Activated CD4-positive, alpha-beta T cell treated with anti-CD3 and anti-CD28 coated beads for 36 hours (primary cell): ENCODE measurements at regions not wholly inside any gene's neighbourhood (a gene's known extent, or its start where the extent isn't known, plus 50 kb on each side); places are given as distances from the start of the nearest gene placed in this dataset.
"Not testable (repeated sequence)": the region's sequence is repeated elsewhere in the genome, so short reads cannot be mapped to it uniquely, and the experiment has no call there.

Experiments used
- ATAC-seq: fragments of 200-7000 bp; cut with Tn5 transposase; one replicate; pipeline ENCODE4 v1.10.0; 2021; ENCODE audit warnings: mild to moderate bottlenecking, moderate library complexity
- CTCF ChIA-PET: fragments of 350-600 bp; sonication (Branson Sonifier 250); formaldehyde crosslinking; loops from one replicate; lab custom pipeline; 2021; ENCODE audit warnings: antibody characterized with exemption; lab: Charles Lee
- POLR2A ChIA-PET: fragments of 350-600 bp; sonication (Branson Sonifier 250); formaldehyde crosslinking; loops from one replicate; lab custom pipeline; 2021; ENCODE audit warnings: antibody characterized with exemption, inconsistent platforms; lab: Charles Lee
- DNase-seq: peaks from one replicate; pipeline ENCODE4 v3.0.0-alpha.2; 2020
- H3K27ac Mint-ChIP-seq: one replicate; pipeline ENCODE4 v1.8.0; 2021; ENCODE audit warnings: mixed read lengths
- H3K27me3 Mint-ChIP-seq: one replicate; pipeline ENCODE4 v1.8.0; 2021; ENCODE audit warnings: mixed read lengths
- H3K36me3 Mint-ChIP-seq: one replicate; pipeline ENCODE4 v1.8.0; 2021; ENCODE audit warnings: low read depth, mixed read lengths
- H3K4me1 Mint-ChIP-seq: one replicate; pipeline ENCODE4 v1.8.0; 2021; ENCODE audit warnings: mixed read lengths
- H3K4me3 Mint-ChIP-seq: one replicate; pipeline ENCODE4 v1.8.0; 2021; ENCODE audit warnings: mild to moderate bottlenecking, moderate library complexity, mixed read lengths
- H3K9me3 Mint-ChIP-seq: one replicate; pipeline ENCODE4 v1.8.0; 2021; ENCODE audit warnings: low read depth, mixed read lengths
- intact Hi-C, 2 experiments: fragments of 100-400 bp; cut with DNase I in 1 of 2; cut with micrococcal nuclease in 1 of 2; formaldehyde crosslinking; loops; one replicate each; pipeline versions ENCODE4 v1.14.2 to v1.15.1; 2022 to 2024; cut with DNase I, micrococcal nuclease

DNA sequence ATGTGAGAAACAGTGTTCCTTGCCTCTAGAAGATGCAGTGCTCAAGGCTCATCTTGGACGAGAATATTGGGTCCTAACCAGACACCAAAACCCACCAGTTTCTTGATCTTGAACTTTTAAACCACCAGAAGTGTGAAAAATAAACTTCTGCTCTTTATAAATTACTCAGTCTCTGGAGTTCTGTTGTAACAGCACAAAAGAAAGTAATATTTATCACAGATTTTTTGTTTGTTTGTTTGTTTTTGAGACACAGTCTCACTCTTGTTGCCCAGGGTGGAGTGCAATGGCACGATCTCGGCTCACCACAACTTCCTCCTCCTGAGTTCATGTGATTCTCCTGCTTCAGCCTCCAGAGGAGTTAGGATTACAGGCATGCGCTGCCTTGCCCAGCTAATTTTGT, 371.1 kb upstream of the NDST4 start:
- ATAC-seq (no peak), DNase-seq (no peak)
- H3K4me1 Mint-ChIP-seq, result no peaks in the 10 kb centered on the region
- ChIA-PET CTCF (no interaction called here), POLR2A (no interaction called here)
- H3K27ac Mint-ChIP-seq, result no peak overlapping the region
- no peaks in the 10 kb centered on the region for H3K36me3 Mint-ChIP-seq
- H3K4me3 Mint-ChIP-seq, result no peak overlapping the region
- H3K27me3 Mint-ChIP-seq, result no peaks in the 10 kb centered on the region
- intact Hi-C loops, result no loop called here
- no peaks in the 10 kb centered on the region for H3K9me3 Mint-ChIP-seq

DNA sequence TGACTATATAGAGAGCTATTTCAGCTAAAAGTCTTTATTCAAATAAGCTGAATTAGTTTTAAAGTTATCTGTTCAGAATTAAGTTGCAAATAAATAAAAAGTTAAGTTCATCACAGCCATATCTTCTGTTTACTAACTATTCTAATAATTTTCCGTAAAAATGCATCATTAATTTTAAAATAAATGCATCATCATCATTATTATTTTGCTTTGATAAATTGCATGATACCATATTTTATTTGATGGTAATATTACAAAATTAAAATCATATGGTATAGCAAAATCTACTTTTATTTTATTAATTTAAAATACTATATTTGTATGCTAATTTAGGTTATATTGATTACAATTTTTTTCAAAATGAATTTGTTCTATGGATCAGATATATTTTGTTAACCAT, 357.3 kb upstream of the NDST4 start:
- no peak for ATAC-seq
- ChIA-PET POLR2A (no interaction called here), CTCF (no interaction called here)
- intact Hi-C loops, result no loop called here
- Mint-ChIP-seq H3K27ac (no peak overlapping the region), H3K4me3 (no peak overlapping the region), H3K36me3 (no peaks in the 10 kb centered on the region), H3K9me3 (peaks cover 2% of the 10 kb centered on the region), H3K4me1 (no peaks in the 10 kb centered on the region), H3K27me3 (no peaks in the 10 kb centered on the region)
- DNase-seq, result no peak

GRCh38 chr4:115459301-115459700, 345.9 kb upstream of the NDST4 start:
- not testable (repeated sequence) for ATAC-seq, H3K27ac Mint-ChIP-seq

DNA sequence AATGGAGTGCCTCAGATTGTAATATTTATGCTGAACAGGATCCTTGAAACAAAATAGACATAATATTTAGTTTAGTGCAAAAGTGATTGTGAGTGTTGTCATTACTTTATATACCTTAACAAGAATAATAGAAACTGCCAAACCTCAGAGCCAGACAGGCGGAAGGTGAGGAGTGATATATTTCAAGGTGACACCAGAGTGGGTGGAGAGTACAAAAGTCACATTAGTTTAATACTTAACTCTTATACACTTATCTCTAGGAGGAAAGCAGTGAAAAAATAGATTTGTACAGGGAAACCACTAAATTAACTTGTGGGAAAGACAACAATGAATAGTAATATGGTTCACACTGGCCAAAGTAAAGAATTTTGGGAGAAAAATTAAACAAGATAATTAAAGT, 342.8 kb upstream of the NDST4 start:
- ChIA-PET CTCF (no interaction called here), POLR2A (no interaction called here)
- Mint-ChIP-seq H3K27ac (no peak overlapping the region), H3K9me3 (peaks cover 2% of the 10 kb centered on the region), H3K27me3 (no peaks in the 10 kb centered on the region), H3K4me3 (no peak overlapping the region), H3K4me1 (no peaks in the 10 kb centered on the region), H3K36me3 (no peaks in the 10 kb centered on the region)
- no peak for DNase-seq
- intact Hi-C loops, result no loop called here
- ATAC-seq, result no peak

More at GRCh38 chr4:115459301-115459700, 345.9 kb upstream of the NDST4 start:
- H3K4me1 Mint-ChIP-seq, intact Hi-C loops, DNase-seq, POLR2A ChIA-PET, H3K4me3 Mint-ChIP-seq, H3K36me3 Mint-ChIP-seq, H3K9me3 Mint-ChIP-seq, H3K27me3 Mint-ChIP-seq: not testable (repeated sequence)
- CTCF ChIA-PET, result interaction anchor here (0.5 kb wide), 1 partner anchor 366 kb away, joined by 3 read pairs; no protein-coding TSS in a partner anchor

- Mint-ChIP-seq H3K4me1 (no peaks in the 10 kb centered on the region), H3K36me3 (no peaks in the 10 kb centered on the region), H3K27ac (no peak overlapping the region), H3K27me3 (no peaks in the 10 kb centered on the region), H3K9me3 (peaks cover 2% of the 10 kb centered on the region), H3K4me3 (no peak overlapping the region)
- DNase-seq, result no peak
- intact Hi-C loops, result no loop called here
- ChIA-PET POLR2A (no interaction called here), CTCF (no interaction called here)
- ATAC-seq, result no peak
Measured at GRCh38 chr4:115454228-115454627, 340.8 kb upstream of the NDST4 start.

GRCh38 chr4:115453416-115453815, 340.0 kb upstream of the NDST4 start:
- no peaks in the 10 kb centered on the region for H3K36me3 Mint-ChIP-seq

DNA sequence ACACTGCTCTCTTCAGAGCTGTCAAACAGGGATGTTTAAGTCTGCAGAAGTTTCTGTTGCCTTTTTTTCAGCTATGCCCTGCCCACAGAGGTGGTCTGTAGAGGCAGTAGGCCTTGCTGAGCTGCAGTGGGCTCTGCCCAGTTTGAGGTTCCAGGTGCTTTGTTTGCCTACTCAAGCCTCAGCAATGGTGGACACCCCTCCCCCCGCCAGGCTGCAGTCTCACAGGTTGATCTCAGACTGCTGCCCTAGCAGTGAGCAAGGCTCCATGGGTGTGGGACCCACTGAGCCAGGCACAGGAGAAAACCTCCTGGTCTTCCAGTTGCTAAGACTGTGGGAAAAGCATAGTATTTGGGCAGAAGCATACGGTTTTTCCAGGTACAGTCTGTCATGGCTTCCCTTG, 338.8 kb upstream of the NDST4 start:
- H3K36me3 Mint-ChIP-seq, DNase-seq, H3K27me3 Mint-ChIP-seq, H3K9me3 Mint-ChIP-seq, H3K27ac Mint-ChIP-seq, intact Hi-C loops, H3K4me1 Mint-ChIP-seq, POLR2A ChIA-PET, ATAC-seq, H3K4me3 Mint-ChIP-seq: not testable (repeated sequence)
- CTCF ChIA-PET, result interaction anchor here (0.6 kb wide), 1 partner anchor 445 kb away, joined by 3 read pairs; no protein-coding TSS in a partner anchor

More at GRCh38 chr4:115453416-115453815, 340.0 kb upstream of the NDST4 start:
- Mint-ChIP-seq H3K27ac (no peak overlapping the region), H3K9me3 (peaks cover 2% of the 10 kb centered on the region), H3K4me3 (no peak overlapping the region), H3K4me1 (no peaks in the 10 kb centered on the region), H3K27me3 (no peaks in the 10 kb centered on the region)
- ChIA-PET CTCF (no interaction called here), POLR2A (no interaction called here)
- intact Hi-C loops, result no loop called here
- ATAC-seq, result no peak
- DNase-seq, result no peak

DNA sequence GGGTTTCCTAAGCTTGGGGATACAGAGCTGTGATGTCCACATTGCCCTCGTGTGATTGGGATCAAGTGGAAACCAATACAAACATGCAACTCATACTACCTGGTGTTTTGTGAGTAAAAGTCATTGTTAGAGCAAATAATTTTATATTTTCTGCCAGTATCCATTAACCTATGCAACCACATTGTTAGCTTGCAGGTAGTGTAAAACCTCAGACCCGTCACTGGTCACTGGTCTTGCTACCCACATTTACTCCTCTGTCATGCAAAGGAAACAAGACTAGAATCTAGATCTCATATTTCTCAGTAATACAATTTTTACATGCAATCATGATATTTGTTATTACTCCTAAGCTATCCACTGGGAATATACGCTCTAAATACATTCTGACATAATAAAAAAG, 324.3 kb upstream of the NDST4 start:
- intact Hi-C loops, result no loop called here
- no peaks in the 10 kb centered on the region for H3K9me3 Mint-ChIP-seq
- CTCF ChIA-PET, result no interaction called here

GRCh38 chr4:115433491-115433890, 320.1 kb upstream of the NDST4 start:
- Mint-ChIP-seq H3K9me3 (no peaks in the 10 kb centered on the region), H3K27me3 (no peaks in the 10 kb centered on the region), H3K27ac (no peak overlapping the region), H3K4me1 (no peaks in the 10 kb centered on the region), H3K36me3 (no peaks in the 10 kb centered on the region), H3K4me3 (no peak overlapping the region)
- DNase-seq, result no peak
- intact Hi-C loops, result no loop called here
- ChIA-PET CTCF (no interaction called here), POLR2A (no interaction called here)
- no peak for ATAC-seq

More for the DNA sequence above, 324.3 kb upstream of the NDST4 start:
- ATAC-seq, result no peak
- POLR2A ChIA-PET, result no interaction called here
- no peaks in the 10 kb centered on the region for H3K36me3 Mint-ChIP-seq
- no peaks in the 10 kb centered on the region for H3K27me3 Mint-ChIP-seq
- H3K4me1 Mint-ChIP-seq, result no peaks in the 10 kb centered on the region
- no peak for DNase-seq
- no peak overlapping the region for H3K4me3 Mint-ChIP-seq
- no peak overlapping the region for H3K27ac Mint-ChIP-seq

DNA sequence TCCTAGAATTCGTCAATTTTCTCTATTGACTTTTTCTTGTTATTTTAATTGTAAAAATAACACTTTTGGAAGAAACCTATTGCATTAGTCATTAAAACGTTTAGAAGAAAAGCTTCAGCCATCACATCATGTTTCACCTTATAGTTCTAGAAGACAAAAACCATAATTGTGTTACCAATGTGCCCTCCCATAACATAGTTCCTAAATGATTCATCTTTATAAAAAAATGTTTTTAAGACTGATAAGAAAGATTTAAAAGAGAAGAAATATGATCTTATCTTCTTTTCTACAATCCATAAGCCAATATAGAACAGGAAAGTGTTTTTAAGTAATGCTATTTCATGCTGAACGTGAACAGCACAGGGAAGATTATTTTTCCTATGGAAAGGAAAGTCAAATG, 316.6 kb upstream of the NDST4 start:
- intact Hi-C loops, result no loop called here
- no peak overlapping the region for H3K4me3 Mint-ChIP-seq
- ChIA-PET POLR2A (no interaction called here), CTCF (no interaction called here)
- H3K27ac Mint-ChIP-seq, result no peak overlapping the region
- H3K9me3 Mint-ChIP-seq, result no peaks in the 10 kb centered on the region
- H3K4me1 Mint-ChIP-seq, result no peaks in the 10 kb centered on the region
- no peaks in the 10 kb centered on the region for H3K27me3 Mint-ChIP-seq
- DNase-seq, result no peak
- no peak for ATAC-seq
- no peaks in the 10 kb centered on the region for H3K36me3 Mint-ChIP-seq

DNA sequence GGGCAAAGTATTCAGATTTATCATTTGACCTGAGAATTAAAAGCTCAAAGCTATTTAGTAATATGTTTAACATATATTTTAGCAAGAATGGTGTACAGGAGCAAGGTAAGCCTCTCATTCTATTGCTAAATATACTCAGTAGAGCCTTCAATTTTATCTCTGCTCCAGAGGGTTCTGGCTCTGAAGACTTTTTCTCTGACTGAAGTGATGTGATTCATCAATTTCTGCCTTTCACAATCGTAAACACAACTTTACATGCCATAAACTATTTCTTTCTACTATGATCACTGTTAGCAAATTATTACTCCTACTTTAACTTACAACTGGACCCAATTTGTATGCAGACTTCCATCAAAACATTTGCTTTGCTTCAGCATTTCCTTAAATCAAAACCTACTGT, 315.0 kb upstream of the NDST4 start:
- no peak overlapping the region for H3K4me3 Mint-ChIP-seq

DNA sequence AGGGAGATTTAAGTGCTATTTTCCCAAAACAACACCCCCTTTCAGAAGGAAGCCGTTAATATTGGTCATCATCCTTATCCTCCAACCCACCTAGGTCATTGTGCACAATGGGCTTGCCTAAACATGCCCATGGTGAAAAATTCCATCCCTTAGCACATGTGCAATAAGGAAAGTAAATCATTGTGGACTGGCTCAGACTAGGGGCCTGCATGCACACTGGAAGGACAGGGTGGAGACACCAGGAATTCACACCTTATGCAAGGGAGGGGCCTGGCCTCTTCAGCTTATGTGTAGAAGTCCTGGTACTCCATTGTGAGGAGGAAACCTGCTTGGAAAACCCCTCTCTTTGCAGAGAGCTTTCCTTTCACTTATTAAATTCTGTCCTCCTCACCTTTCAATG, 311.4 kb upstream of the NDST4 start:
- intact Hi-C loops, result no loop called here
- Mint-ChIP-seq H3K4me3 (no peak overlapping the region), H3K27ac (no peak overlapping the region), H3K4me1 (no peaks in the 10 kb centered on the region), H3K9me3 (peaks cover 2% of the 10 kb centered on the region), H3K27me3 (no peaks in the 10 kb centered on the region), H3K36me3 (no peaks in the 10 kb centered on the region)
- no peak for DNase-seq
- ChIA-PET POLR2A (no interaction called here), CTCF (no interaction called here)
- no peak for ATAC-seq

More for the DNA sequence above, 315.0 kb upstream of the NDST4 start:
- ChIA-PET CTCF (no interaction called here), POLR2A (no interaction called here)
- Mint-ChIP-seq H3K36me3 (no peaks in the 10 kb centered on the region), H3K27me3 (no peaks in the 10 kb centered on the region), H3K27ac (no peak overlapping the region), H3K4me1 (no peaks in the 10 kb centered on the region), H3K9me3 (no peaks in the 10 kb centered on the region)
- ATAC-seq (no peak), DNase-seq (no peak)
- intact Hi-C loops, result no loop called here
